Effector memory CD8-positive, alpha-beta T cell (primary cell): ENCODE measurements at regions not wholly inside any gene's neighbourhood (a gene's known extent, or its start where the extent isn't known, plus 50 kb on each side); places are given as distances from the start of the nearest gene placed in this dataset.
A peak's percentile ranks its signal among the peaks of the same experiment; 100 is the strongest.
"Not testable (repeated sequence)": the region's sequence is repeated elsewhere in the genome, so short reads cannot be mapped to it uniquely, and the experiment has no call there.

Experiments used
- ATAC-seq: fragments of 150-1000 bp; cut with Tn5 transposase; replicated peaks from 2 replicates; pipeline ENCODE4 v1.10.0; 2021; ENCODE audit warnings: mild to moderate bottlenecking, moderate library complexity
- DNase-seq, 3 experiments: peaks; one replicate each; pipeline ENCODE4 v3.0.0; 2021
- H3K27ac Mint-ChIP-seq, 2 donors: one replicate each; pipeline ENCODE4 v1.8.0; 2022; ENCODE audit warnings: mild to moderate bottlenecking in 2 of 2, mixed read lengths in 2 of 2, moderate library complexity in 2 of 2
- H3K27me3 Mint-ChIP-seq, 2 donors: one replicate each; pipeline ENCODE4 v1.8.0; 2022; ENCODE audit warnings: mixed read lengths in 2 of 2
- H3K36me3 Mint-ChIP-seq: one replicate; pipeline ENCODE4 v1.8.0; 2022; ENCODE audit warnings: mild to moderate bottlenecking, moderate library complexity, mixed read lengths; ENCODE audit not compliant: insufficient read depth
- H3K4me1 Mint-ChIP-seq, 2 donors: one replicate each; pipeline ENCODE4 v1.8.0; 2022; ENCODE audit warnings: low read depth in 2 of 2, mixed read lengths in 2 of 2
- H3K4me3 Mint-ChIP-seq, 2 donors: one replicate each; pipeline ENCODE4 v1.8.0; 2022; ENCODE audit warnings: mild to moderate bottlenecking in 2 of 2, mixed read lengths in 2 of 2, moderate library complexity in 2 of 2
- H3K9me3 Mint-ChIP-seq, 2 donors: one replicate each; pipeline ENCODE4 v1.8.0; 2022; ENCODE audit warnings: mixed read lengths in 2 of 2

- ATAC-seq (peak; percentile 79), DNase-seq (peak in 2 of 3 experiments; percentile 4 to 10)
- Mint-ChIP-seq H3K27me3 (no peaks in the 10 kb centered on the region), H3K27ac (peak overlapping the region; percentile 72 to 83), H3K4me1 (peaks cover 13 to 28% of the 10 kb centered on the region in 2 donors), H3K4me3 (peak overlapping the region; percentile 31 to 65), H3K36me3 (peaks cover 5% of the 10 kb centered on the region), H3K9me3 (no peaks in the 10 kb centered on the region)
Measured at GRCh38 chr16:79391395-79391794, 209.1 kb downstream of the MAF start.

DNA sequence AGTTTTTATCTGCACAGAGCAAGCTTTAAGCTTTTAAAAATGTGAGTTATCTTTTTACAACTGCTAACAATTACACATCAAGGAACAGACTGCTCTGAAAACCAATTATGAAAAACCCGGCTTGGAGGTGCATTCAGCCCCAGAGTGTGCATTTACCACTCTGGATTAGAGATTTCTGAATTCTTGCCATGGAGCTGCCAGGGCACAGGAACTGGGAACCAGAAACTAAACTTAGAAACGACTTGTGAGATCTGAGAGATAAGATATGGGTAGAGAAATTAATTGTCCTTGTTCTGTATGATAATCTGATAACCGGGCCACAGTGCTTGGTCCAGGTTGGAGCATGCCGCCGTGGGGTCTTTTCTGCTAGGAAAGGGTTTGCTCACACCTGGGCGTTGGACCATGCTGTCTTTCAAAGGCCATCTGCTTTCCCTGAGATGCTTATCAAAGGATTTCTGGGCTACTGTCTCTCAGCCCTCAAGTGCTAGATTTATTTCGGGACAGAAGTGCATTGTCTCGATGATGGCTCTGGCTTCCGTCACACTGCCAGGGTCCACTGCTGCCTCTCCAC lies 210.0 kb downstream of the MAF start:
- H3K4me3 Mint-ChIP-seq, result no peak overlapping the region
- H3K27me3 Mint-ChIP-seq, result no peaks in the 10 kb centered on the region
- peaks cover 13 to 28% of the 10 kb centered on the region in 2 donors for H3K4me1 Mint-ChIP-seq
- ATAC-seq, result no peak
- H3K27ac Mint-ChIP-seq, result no peak overlapping the region
- H3K9me3 Mint-ChIP-seq, result no peaks in the 10 kb centered on the region
- DNase-seq, result no peak
- H3K36me3 Mint-ChIP-seq, result peaks cover 5% of the 10 kb centered on the region

DNA sequence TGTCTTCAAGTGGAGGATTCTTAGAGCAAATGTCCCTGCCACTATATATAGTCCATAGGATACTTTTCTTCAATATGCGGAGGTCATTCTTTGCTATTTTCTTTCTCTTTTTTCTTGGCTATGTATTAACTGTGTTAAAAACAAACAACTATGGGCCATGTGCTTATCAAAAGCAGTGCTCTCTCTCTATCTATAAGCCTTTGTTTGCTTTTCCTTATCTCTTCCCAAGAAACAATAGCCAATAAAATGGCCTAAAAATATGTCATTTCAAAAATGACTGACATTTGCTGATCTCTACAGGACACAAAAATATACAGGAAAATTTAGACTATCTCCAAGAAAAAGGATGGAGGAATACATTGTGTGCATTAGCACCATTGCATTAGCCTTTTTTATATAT lies 212.1 kb downstream of the MAF start:
- Mint-ChIP-seq H3K9me3 (no peaks in the 10 kb centered on the region), H3K4me3 (no peak overlapping the region), H3K27ac (no peak overlapping the region), H3K27me3 (no peaks in the 10 kb centered on the region), H3K4me1 (peaks cover 11 to 19% of the 10 kb centered on the region in 2 donors), H3K36me3 (peaks cover 2% of the 10 kb centered on the region)
- no peak for DNase-seq
- no peak for ATAC-seq

DNA sequence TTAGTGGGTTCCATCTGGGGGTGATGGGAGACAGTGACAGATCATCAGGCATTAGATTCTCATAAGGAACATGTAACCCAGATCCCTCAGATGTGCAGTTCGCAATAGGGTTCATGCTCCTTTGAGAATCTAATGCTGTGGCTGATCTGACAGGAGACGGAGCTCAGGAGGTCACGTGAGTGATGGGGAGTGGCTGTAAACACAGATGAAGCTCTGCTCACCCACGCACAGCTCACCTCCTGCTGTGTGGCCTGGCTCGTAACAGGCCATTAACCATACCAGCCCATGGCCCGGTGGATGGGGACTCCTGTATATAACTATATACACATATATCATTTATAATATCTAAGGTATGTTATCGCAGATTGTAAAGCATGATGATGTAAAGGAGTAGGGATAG lies 214.2 kb downstream of the MAF start:
- H3K27me3 Mint-ChIP-seq, result no peaks in the 10 kb centered on the region
- H3K36me3 Mint-ChIP-seq, result peaks cover 4% of the 10 kb centered on the region
- H3K4me3 Mint-ChIP-seq, result no peak overlapping the region
- no peaks in the 10 kb centered on the region for H3K9me3 Mint-ChIP-seq
- H3K27ac Mint-ChIP-seq, result no peak overlapping the region
- DNase-seq (no peak), ATAC-seq (no peak)
- peaks cover 17 to 21% of the 10 kb centered on the region in 2 donors for H3K4me1 Mint-ChIP-seq

- H3K27me3 Mint-ChIP-seq, result no peaks in the 10 kb centered on the region
- ATAC-seq (peak; percentile 67), DNase-seq (peak in 2 of 3 experiments; percentile 26 to 29)
- H3K4me1 Mint-ChIP-seq, result peaks cover 23 to 34% of the 10 kb centered on the region in 2 donors
- peak overlapping the region; percentile 96 to 97 for H3K27ac Mint-ChIP-seq
- peak overlapping the region; percentile 69 to 72 for H3K4me3 Mint-ChIP-seq
- H3K36me3 Mint-ChIP-seq, result peaks cover 7% of the 10 kb centered on the region
- no peaks in the 10 kb centered on the region for H3K9me3 Mint-ChIP-seq
Measured at GRCh38 chr16:79381603-79382042, 218.9 kb downstream of the MAF start.

DNA sequence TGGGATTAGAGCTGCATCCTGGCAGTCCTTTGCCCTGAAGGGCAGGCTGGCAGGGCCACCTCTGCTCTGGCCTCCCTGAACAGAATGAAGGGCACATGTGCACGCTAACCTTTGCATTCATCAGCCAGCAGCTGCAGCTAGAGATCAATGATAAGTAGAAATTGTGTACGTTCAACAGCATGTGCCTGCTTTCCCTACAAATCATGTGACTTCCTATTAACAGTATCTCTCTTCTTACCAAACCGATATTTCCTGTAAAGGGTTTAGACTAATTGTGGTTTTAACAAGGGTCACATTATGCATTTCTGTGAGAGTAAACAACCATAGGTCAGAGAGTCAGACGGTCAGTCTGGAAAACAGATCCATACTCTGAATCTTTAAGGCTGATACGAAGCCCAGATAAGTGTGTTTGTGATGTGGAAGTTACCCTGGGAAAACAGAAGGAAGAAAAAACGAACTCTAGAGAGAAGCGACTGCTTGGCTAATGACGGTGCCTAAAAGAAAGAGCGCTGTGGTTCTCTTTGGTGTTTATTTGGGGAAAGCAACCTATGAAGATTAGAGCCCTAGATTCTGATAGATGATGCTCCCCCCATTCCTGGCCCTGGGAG lies 219.4 kb downstream of the MAF start:
- DNase-seq (peak; percentile 11 to 46 (median 27)), ATAC-seq (peak; percentile 75)
- Mint-ChIP-seq H3K4me3 (peak overlapping the region; percentile 69 to 72), H3K36me3 (peaks cover 7% of the 10 kb centered on the region), H3K9me3 (no peaks in the 10 kb centered on the region), H3K27ac (peak overlapping the region; percentile 96 to 97), H3K27me3 (no peaks in the 10 kb centered on the region), H3K4me1 (peaks cover 23 to 34% of the 10 kb centered on the region in 2 donors)

DNA sequence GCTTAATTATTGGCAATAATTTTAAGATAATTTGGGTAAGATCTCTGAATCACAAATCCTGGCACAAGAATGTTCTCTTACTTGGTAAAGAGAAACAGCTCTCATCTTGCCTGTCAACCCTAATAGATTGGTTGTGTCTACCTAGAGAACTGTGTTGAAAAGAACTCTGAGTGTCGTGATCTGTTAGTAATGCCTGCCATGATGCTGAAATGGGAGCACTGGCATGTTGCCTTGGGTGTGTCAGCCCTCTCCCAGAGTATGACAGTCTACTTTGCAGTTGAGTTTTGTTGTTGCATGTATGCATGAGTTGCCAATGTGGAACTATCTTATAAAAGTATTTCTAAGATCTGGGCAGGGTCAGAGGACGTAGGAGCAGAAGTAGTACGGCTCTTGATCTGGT lies 221.4 kb downstream of the MAF start:
- ATAC-seq (no peak), DNase-seq (no peak)
- H3K27ac Mint-ChIP-seq, result peak overlapping the region in 1 of 2 donors; percentile 68
- no peak overlapping the region for H3K4me3 Mint-ChIP-seq
- no peaks in the 10 kb centered on the region for H3K27me3 Mint-ChIP-seq
- H3K9me3 Mint-ChIP-seq, result no peaks in the 10 kb centered on the region
- peaks cover 27 to 38% of the 10 kb centered on the region in 2 donors for H3K4me1 Mint-ChIP-seq
- peaks cover 7% of the 10 kb centered on the region for H3K36me3 Mint-ChIP-seq

- not testable (repeated sequence) for H3K4me3 Mint-ChIP-seq, H3K36me3 Mint-ChIP-seq, ATAC-seq, H3K9me3 Mint-ChIP-seq, DNase-seq, H3K27me3 Mint-ChIP-seq, H3K27ac Mint-ChIP-seq
- H3K4me1 Mint-ChIP-seq, result peaks cover 31 to 42% of the 10 kb centered on the region in 2 donors
Measured at GRCh38 chr16:79377082-79377481, 223.5 kb downstream of the MAF start.

GRCh38 chr16:79375351-79375750 lies 225.2 kb downstream of the MAF start:
- peaks cover 2% of the 10 kb centered on the region for H3K36me3 Mint-ChIP-seq
- H3K4me1 Mint-ChIP-seq, result peaks cover 28 to 36% of the 10 kb centered on the region in 2 donors
- H3K4me3 Mint-ChIP-seq, result no peak overlapping the region
- no peaks in the 10 kb centered on the region for H3K27me3 Mint-ChIP-seq
- DNase-seq (no peak), ATAC-seq (no peak)
- H3K27ac Mint-ChIP-seq, result no peak overlapping the region
- H3K9me3 Mint-ChIP-seq, result peaks cover 2 to 11% of the 10 kb centered on the region in 2 donors

GRCh38 chr16:79372503-79373184 lies 227.9 kb downstream of the MAF start:
- Mint-ChIP-seq H3K4me1 (peaks cover 31 to 37% of the 10 kb centered on the region in 2 donors), H3K27ac (peak overlapping the region; percentile 93), H3K27me3 (no peaks in the 10 kb centered on the region), H3K4me3 (peak overlapping the region; percentile 3), H3K36me3 (peaks cover 2% of the 10 kb centered on the region), H3K9me3 (peaks cover 2 to 11% of the 10 kb centered on the region in 2 donors)
- peak; percentile 82 for ATAC-seq
- DNase-seq, result peak in 2 of 3 experiments; percentile 55

GRCh38 chr16:79370736-79371135 lies 229.8 kb downstream of the MAF start:
- peak overlapping the region; percentile 93 for H3K27ac Mint-ChIP-seq
- ATAC-seq (peak; percentile 77), DNase-seq (peak; percentile 33 to 40 (median 39))
- H3K27me3 Mint-ChIP-seq, result no peaks in the 10 kb centered on the region
- H3K9me3 Mint-ChIP-seq, result peaks cover 2 to 11% of the 10 kb centered on the region in 2 donors
- H3K4me3 Mint-ChIP-seq, result peak overlapping the region; percentile 42 to 46
- H3K36me3 Mint-ChIP-seq, result peaks cover 2% of the 10 kb centered on the region
- peaks cover 31 to 37% of the 10 kb centered on the region in 2 donors for H3K4me1 Mint-ChIP-seq

DNA sequence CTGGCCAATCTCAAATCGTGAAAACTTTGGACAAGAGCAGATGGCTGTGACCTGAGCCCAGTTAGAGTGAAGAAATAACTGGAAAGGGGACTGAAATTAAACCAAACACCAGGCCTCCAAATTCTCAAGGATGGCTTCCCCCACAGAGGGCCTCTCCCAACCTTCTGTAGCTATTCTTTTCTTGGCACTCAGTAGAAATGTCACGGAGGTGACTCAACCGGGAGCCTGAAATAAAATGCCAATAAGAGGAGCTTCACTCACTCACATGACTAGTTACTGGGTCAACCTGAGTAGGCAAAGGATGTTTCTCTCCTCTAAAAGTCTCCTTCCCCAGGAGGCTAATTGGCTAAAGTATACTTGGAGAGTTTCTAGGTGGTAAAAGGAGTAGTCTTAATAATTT lies 230.7 kb downstream of the MAF start:
- no peak for ATAC-seq
- H3K4me3 Mint-ChIP-seq, result no peak overlapping the region
- DNase-seq, result no peak
- H3K36me3 Mint-ChIP-seq, result peaks cover 2% of the 10 kb centered on the region
- H3K4me1 Mint-ChIP-seq, result peaks cover 31 to 37% of the 10 kb centered on the region in 2 donors
- no peaks in the 10 kb centered on the region for H3K27me3 Mint-ChIP-seq
- H3K9me3 Mint-ChIP-seq, result peaks cover 2 to 17% of the 10 kb centered on the region in 2 donors
- peak overlapping the region; percentile 93 for H3K27ac Mint-ChIP-seq

GRCh38 chr16:79367822-79368221 lies 232.7 kb downstream of the MAF start:
- no peaks in the 10 kb centered on the region for H3K27me3 Mint-ChIP-seq
- ATAC-seq (no peak), DNase-seq (no peak)
- H3K4me1 Mint-ChIP-seq, result peaks cover 29 to 30% of the 10 kb centered on the region in 2 donors
- H3K36me3 Mint-ChIP-seq, result peaks cover under 1% of the 10 kb centered on the region
- H3K9me3 Mint-ChIP-seq, result peaks cover 2 to 17% of the 10 kb centered on the region in 2 donors
- H3K4me3 Mint-ChIP-seq, result no peak overlapping the region
- H3K27ac Mint-ChIP-seq, result peak overlapping the region; percentile 20 to 52
